ENCODE measurements at regions not wholly inside any gene's neighbourhood (a gene's known extent, or its start where the extent isn't known, plus 50 kb on each side); places are given as distances from the start of the nearest gene placed in this dataset.
"Not testable (repeated sequence)": the region's sequence is repeated elsewhere in the genome, so short reads cannot be mapped to it uniquely, and the experiment has no call there.

- DNase-seq (ENCODE audit: low read depth), result no peak
Measured at GRCh38 chr20:16864069-16864468, 115.9 kb downstream of the OTOR start.

- DNase-seq (ENCODE audit: low read depth), result peak; percentile 17
Measured at GRCh38 chr20:16864963-16865362, 116.8 kb downstream of the OTOR start.

GRCh38 chr20:16865406-16865805, 117.2 kb downstream of the OTOR start:
- no peak for DNase-seq (ENCODE audit: low read depth)

- DNase-seq (ENCODE audit: low read depth), result not testable (repeated sequence)
Measured at GRCh38 chr20:16873124-16873523, 125.0 kb downstream of the OTOR start.

- DNase-seq (ENCODE audit: low read depth), result no peak
Measured at GRCh38 chr20:16877053-16877554, 128.9 kb downstream of the OTOR start.

- no peak for DNase-seq (ENCODE audit: low read depth)
Measured at GRCh38 chr20:16885746-16886145, 137.6 kb downstream of the OTOR start.

GRCh38 chr20:16898433-16898832, 150.3 kb downstream of the OTOR start:
- DNase-seq (ENCODE audit: low read depth), result peak; percentile 63

- DNase-seq (ENCODE audit: low read depth), result no peak
Measured at GRCh38 chr20:16902662-16903061, 154.5 kb downstream of the OTOR start.

- no peak for DNase-seq (ENCODE audit: low read depth)
Measured at GRCh38 chr20:16904751-16905150, 156.6 kb downstream of the OTOR start.

- DNase-seq (ENCODE audit: low read depth), result no peak
Measured at GRCh38 chr20:16914277-16914676, 166.1 kb downstream of the OTOR start.

- DNase-seq (ENCODE audit: low read depth), result no peak
Measured at GRCh38 chr20:16916165-16916564, 168.0 kb downstream of the OTOR start.

- DNase-seq (ENCODE audit: low read depth), result peak; percentile 20
Measured at GRCh38 chr20:16917636-16918035, 169.5 kb downstream of the OTOR start.

- DNase-seq (ENCODE audit: low read depth), result no peak
Measured at GRCh38 chr20:16918366-16918765, 170.2 kb downstream of the OTOR start.

GRCh38 chr20:16919841-16920240, 171.7 kb downstream of the OTOR start:
- DNase-seq (ENCODE audit: low read depth), result no peak

GRCh38 chr20:16922834-16923233, 174.7 kb downstream of the OTOR start:
- peak; percentile 89 for DNase-seq (ENCODE audit: low read depth)

- no peak for DNase-seq (ENCODE audit: low read depth)
Measured at GRCh38 chr20:16926626-16927430, 178.7 kb downstream of the OTOR start.

GRCh38 chr20:16929756-16930155, 181.6 kb downstream of the OTOR start:
- DNase-seq (ENCODE audit: low read depth), result peak; percentile 17

GRCh38 chr20:16930656-16931055, 182.5 kb downstream of the OTOR start:
- DNase-seq (ENCODE audit: low read depth), result no peak

GRCh38 chr20:16939051-16939450, 190.9 kb downstream of the OTOR start:
- DNase-seq (ENCODE audit: low read depth), result no peak

- no peak for DNase-seq (ENCODE audit: low read depth)
Measured at GRCh38 chr20:16940701-16941100, 192.5 kb downstream of the OTOR start.

GRCh38 chr20:16942051-16942450, 193.9 kb downstream of the OTOR start:
- no peak for DNase-seq (ENCODE audit: low read depth)

- DNase-seq (ENCODE audit: low read depth), result peak; percentile 7
Measured at GRCh38 chr20:16942756-16943155, 194.6 kb downstream of the OTOR start.

GRCh38 chr20:16944745-16945144, 196.6 kb downstream of the OTOR start:
- no peak for DNase-seq (ENCODE audit: low read depth)

GRCh38 chr20:16945619-16946018, 197.5 kb downstream of the OTOR start:
- DNase-seq (ENCODE audit: low read depth), result no peak
